PC-3 (cell line): ENCODE measurements at regions not wholly inside any gene's neighbourhood (a gene's known extent, or its start where the extent isn't known, plus 50 kb on each side); places are given as distances from the start of the nearest gene placed in this dataset.

ENCODE experiments used
- ATAC-seq: fragments of 200-7000 bp; cut with Tn5 transposase; 2 replicates; pipeline ENCODE4 v1.9.1; 2020; ENCODE audit warnings: mild to moderate bottlenecking, moderate library complexity
- BruUV-seq: library from RNA; stranded (reverse); fragments of 400-500 nt; replicated peaks from 2 replicates; lab custom pipeline; 2021; lab: Mats Ljungman, UMichigan
- CTCF ChIA-PET: fragments of 300-600 bp; sonication (Branson Sonifier 250); formaldehyde crosslinking; loops from one replicate; lab custom pipeline; 2022; ENCODE audit warnings: antibody characterized with exemption; lab: Charles Lee
- POLR2A ChIA-PET: fragments of 300-600 bp; sonication (Branson Sonifier 250); formaldehyde crosslinking; loops from one replicate; lab custom pipeline; 2022; ENCODE audit warnings: antibody characterized with exemption; ENCODE audit not compliant: unreplicated experiment; lab: Charles Lee
- DNase-seq: peaks from one replicate; pipeline ENCODE4 v3.0.0-alpha.2; 2015
- H2AFZ ChIP-seq: fragments of 300-600 bp; sonication (generic); 2 replicates; pipeline ENCODE4 v1.6.0; 2016; ENCODE audit warnings: antibody characterized with exemption, low read length
- H3F3A ChIP-seq: fragments of 300-600 bp; sonication (generic); one replicate; pipeline ENCODE4 v1.6.0; 2017; ENCODE audit warnings: antibody characterized with exemption, low read length, control low read depth, mild to moderate bottlenecking; ENCODE audit not compliant: unreplicated experiment
- H3K27ac ChIP-seq: fragments of 300-600 bp; sonication (generic); 2 replicates; pipeline ENCODE4 v1.5.1; 2016; ENCODE audit warnings: mild to moderate bottlenecking, low read length
- H3K27me3 ChIP-seq: fragments of 300-600 bp; sonication (generic); 2 replicates; pipeline ENCODE4 v1.6.1; 2016; ENCODE audit warnings: low read length, mixed read lengths
- H3K36me3 ChIP-seq: fragments of 300-600 bp; sonication (generic); 2 replicates; pipeline ENCODE4 v1.6.1; 2016; ENCODE audit warnings: low read depth, mixed run types, low read length, mixed read lengths
- H3K4me1 ChIP-seq: fragments of 300-600 bp; sonication (generic); 2 replicates; pipeline ENCODE4 v1.5.1; 2016; ENCODE audit warnings: low read length; ENCODE audit not compliant: insufficient read depth
- H3K4me2 ChIP-seq: fragments of 300-600 bp; sonication (generic); 2 replicates; pipeline ENCODE4 v1.6.0; 2016; ENCODE audit warnings: low read length
- H3K4me3 ChIP-seq: fragments of 300-600 bp; sonication (generic); 2 replicates; pipeline ENCODE4 v1.5.1; 2016; ENCODE audit warnings: mild to moderate bottlenecking, low read length, mixed read lengths
- H3K79me2 ChIP-seq: fragments of 300-600 bp; sonication (generic); 2 replicates; pipeline ENCODE4 v1.6.1; 2017; ENCODE audit warnings: low read length, mixed read lengths
- H3K9ac ChIP-seq: fragments of 300-600 bp; sonication (generic); 2 replicates; pipeline ENCODE4 v1.6.0; 2016; ENCODE audit warnings: mild to moderate bottlenecking, low read length
- H3K9me2 ChIP-seq: fragments of 300-600 bp; sonication (generic); replicated peaks from 2 replicates; pipeline ENCODE4 v1.6.1; 2016; ENCODE audit warnings: mixed run types, low read length, mixed read lengths
- H3K9me3 ChIP-seq: fragments of 300-600 bp; sonication (generic); 2 replicates; pipeline ENCODE4 v1.6.1; 2016; ENCODE audit warnings: low read length, mixed read lengths
- H4K20me1 ChIP-seq: fragments of 300-600 bp; sonication (generic); 2 replicates; pipeline ENCODE4 v1.6.1; 2016; ENCODE audit warnings: low read length, mixed read lengths
- EZH2 ChIP-seq: fragments of 300-600 bp; sonication (generic); IDR thresholded peaks from one replicate; pipeline ENCODE4 v1.6.1; 2017; ENCODE audit warnings: antibody characterized with exemption, mild to moderate bottlenecking, low read length; ENCODE audit not compliant: unreplicated experiment
- EZH2phosphoT487 ChIP-seq: fragments of 300-600 bp; sonication (generic); IDR thresholded peaks from 2 replicates; pipeline ENCODE4 v1.6.1; 2018; ENCODE audit warnings: mild to moderate bottlenecking, antibody characterized with exemption, low read length, borderline replicate concordance
- intact Hi-C: fragments of 100-400 bp; cut with micrococcal nuclease; formaldehyde crosslinking; loops from 2 replicates; pipeline ENCODE4 v1.9.0; 2023
- TF ChIP-seq, protein P1 (sequence below): fragments of 300-600 bp; sonication (generic); conservative IDR thresholded peaks from 2 replicates; pipeline ENCODE4 v1.5.1; 2017; ENCODE audit warnings: antibody characterized with exemption, low read depth, mild to moderate bottlenecking, low read length

DNA sequence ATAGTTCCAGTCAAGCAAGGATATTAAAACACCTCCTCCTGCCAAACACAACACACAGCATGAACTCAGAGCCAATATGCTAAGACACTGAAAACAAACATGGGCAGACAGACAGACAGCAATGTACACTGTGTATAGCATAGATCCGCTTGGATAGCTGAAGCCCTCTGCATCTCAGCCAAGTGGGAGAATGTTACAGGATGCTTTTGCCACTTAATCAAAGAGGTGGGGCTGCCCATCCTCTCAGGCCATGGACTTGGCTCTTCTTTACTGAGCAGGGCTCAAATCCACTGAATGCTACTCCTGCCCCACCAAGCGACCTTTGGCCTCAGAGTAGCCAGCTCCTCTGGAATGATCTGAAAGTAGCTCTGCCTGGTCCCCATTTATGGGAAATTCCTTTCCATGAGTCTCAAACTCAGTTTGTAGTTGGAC, 64.7 kb upstream of the NGF start:
- no peaks in the 10 kb centered on the region for H3K79me2 ChIP-seq
- no peaks in the 10 kb centered on the region for H3F3A ChIP-seq
- no peak overlapping the region for H3K4me2 ChIP-seq
- H3K4me1 ChIP-seq, result no peaks in the 10 kb centered on the region
- ChIA-PET CTCF (no interaction called here), POLR2A (no interaction called here)
- DNase-seq (no peak), ATAC-seq (no peak)
- H3K27ac ChIP-seq, result no peak overlapping the region
- intact Hi-C loops, result no loop called here
- H3K9ac ChIP-seq, result no peak overlapping the region
- TF ChIP-seq EZH2 (no peak), EZH2phosphoT487 (no peak)
- TF ChIP-seq, protein P1, sequence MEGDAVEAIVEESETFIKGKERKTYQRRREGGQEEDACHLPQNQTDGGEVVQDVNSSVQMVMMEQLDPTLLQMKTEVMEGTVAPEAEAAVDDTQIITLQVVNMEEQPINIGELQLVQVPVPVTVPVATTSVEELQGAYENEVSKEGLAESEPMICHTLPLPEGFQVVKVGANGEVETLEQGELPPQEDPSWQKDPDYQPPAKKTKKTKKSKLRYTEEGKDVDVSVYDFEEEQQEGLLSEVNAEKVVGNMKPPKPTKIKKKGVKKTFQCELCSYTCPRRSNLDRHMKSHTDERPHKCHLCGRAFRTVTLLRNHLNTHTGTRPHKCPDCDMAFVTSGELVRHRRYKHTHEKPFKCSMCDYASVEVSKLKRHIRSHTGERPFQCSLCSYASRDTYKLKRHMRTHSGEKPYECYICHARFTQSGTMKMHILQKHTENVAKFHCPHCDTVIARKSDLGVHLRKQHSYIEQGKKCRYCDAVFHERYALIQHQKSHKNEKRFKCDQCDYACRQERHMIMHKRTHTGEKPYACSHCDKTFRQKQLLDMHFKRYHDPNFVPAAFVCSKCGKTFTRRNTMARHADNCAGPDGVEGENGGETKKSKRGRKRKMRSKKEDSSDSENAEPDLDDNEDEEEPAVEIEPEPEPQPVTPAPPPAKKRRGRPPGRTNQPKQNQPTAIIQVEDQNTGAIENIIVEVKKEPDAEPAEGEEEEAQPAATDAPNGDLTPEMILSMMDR, result no peak
- no peaks in the 10 kb centered on the region for H3K9me3 ChIP-seq
- no peaks in the 10 kb centered on the region for H3K36me3 ChIP-seq
- BruUV-seq, result no TSS peak
- no peaks in the 10 kb centered on the region for H3K27me3 ChIP-seq
- no peaks in the 10 kb centered on the region for H4K20me1 ChIP-seq
- H2AFZ ChIP-seq, result no peak overlapping the region
- peaks cover 2% of the 10 kb centered on the region; the same call in 1 of the 2 replicates for H3K9me2 ChIP-seq
- H3K4me3 ChIP-seq, result no peak overlapping the region

DNA sequence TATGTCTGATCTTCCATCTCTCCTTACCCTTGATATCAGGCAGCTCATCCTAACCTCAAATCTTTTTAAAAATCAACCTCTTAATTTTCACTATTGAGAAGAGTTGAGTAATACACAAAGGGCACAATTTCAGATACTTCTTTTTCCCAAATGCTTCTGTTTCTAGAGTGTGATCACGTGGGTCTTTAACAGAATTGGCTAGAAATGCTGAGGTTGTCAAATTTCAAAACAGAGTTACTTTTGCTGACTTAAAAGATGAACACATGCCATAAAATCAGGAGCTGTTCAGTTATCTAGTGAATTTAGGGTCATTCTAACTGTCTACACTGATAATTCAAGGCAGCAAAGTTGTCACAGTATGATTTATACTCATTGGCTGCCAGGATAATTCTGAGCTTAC, 63.6 kb upstream of the NGF start:
- DNase-seq, result no peak
- H3K36me3 ChIP-seq, result no peaks in the 10 kb centered on the region
- CTCF ChIA-PET, result no interaction called here
- ATAC-seq, result no peak
- no peaks in the 10 kb centered on the region for H3K79me2 ChIP-seq
- H3K9me2 ChIP-seq, result peaks cover 2% of the 10 kb centered on the region; the same call in 1 of the 2 replicates
- H3K9ac ChIP-seq, result no peak overlapping the region
- no peaks in the 10 kb centered on the region for H3K27me3 ChIP-seq
- no peak overlapping the region for H3K4me3 ChIP-seq
- no peak for TF ChIP-seq EZH2
- TF ChIP-seq, protein P1, result no peak
- TF ChIP-seq EZH2phosphoT487, result no peak
- POLR2A ChIA-PET, result no interaction called here
- H4K20me1 ChIP-seq, result no peaks in the 10 kb centered on the region
- intact Hi-C loops, result no loop called here
- no TSS peak for BruUV-seq
- no peak overlapping the region for H2AFZ ChIP-seq
- H3K27ac ChIP-seq, result no peak overlapping the region
- H3K9me3 ChIP-seq, result no peaks in the 10 kb centered on the region
- H3F3A ChIP-seq, result no peaks in the 10 kb centered on the region
- H3K4me2 ChIP-seq, result no peak overlapping the region
- no peaks in the 10 kb centered on the region for H3K4me1 ChIP-seq

DNA sequence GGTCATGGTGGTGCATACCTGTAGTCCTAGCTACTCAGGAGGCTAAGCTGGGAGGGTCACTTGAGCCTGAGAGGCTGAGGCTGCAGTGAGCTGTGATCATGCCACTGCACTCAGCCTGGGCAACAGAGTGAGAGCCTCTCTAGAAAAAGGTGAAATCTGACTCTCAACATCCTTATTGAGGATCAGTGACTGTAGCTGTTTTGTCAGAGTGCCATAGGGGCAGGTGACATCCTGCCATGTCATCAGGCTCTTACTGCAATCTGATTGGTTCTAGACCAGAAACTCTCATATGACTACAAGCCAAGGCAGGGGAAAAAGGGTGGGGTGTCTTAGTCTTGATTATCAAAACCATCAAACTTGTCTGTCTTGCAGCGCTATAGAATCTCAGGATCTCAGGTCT, 62.8 kb upstream of the NGF start:
- H3K4me2 ChIP-seq, result no peak overlapping the region
- H4K20me1 ChIP-seq, result no peaks in the 10 kb centered on the region
- ChIA-PET POLR2A (no interaction called here), CTCF (no interaction called here)
- intact Hi-C loops, result no loop called here
- DNase-seq, result peak; percentile 56
- H3K27ac ChIP-seq, result no peak overlapping the region
- peaks cover 2% of the 10 kb centered on the region; the same call in 1 of the 2 replicates for H3K9me2 ChIP-seq
- no peaks in the 10 kb centered on the region for H3K4me1 ChIP-seq
- no peaks in the 10 kb centered on the region for H3K36me3 ChIP-seq
- no peaks in the 10 kb centered on the region for H3K27me3 ChIP-seq
- H3K9me3 ChIP-seq, result no peaks in the 10 kb centered on the region
- H2AFZ ChIP-seq, result no peak overlapping the region
- BruUV-seq, result no TSS peak
- H3K9ac ChIP-seq, result no peak overlapping the region
- no peaks in the 10 kb centered on the region for H3F3A ChIP-seq
- TF ChIP-seq EZH2phosphoT487 (no peak), EZH2 (no peak)
- TF ChIP-seq, protein P1, result no peak
- no peak overlapping the region for H3K4me3 ChIP-seq
- ATAC-seq, result peak; percentile 38; the same call in 1 of the 2 replicates
- no peaks in the 10 kb centered on the region for H3K79me2 ChIP-seq
